Thoracic aorta (tissue), 2 donors: ENCODE measurements at regions not wholly inside any gene's neighbourhood (a gene's known extent, or its start where the extent isn't known, plus 50 kb on each side); places are given as distances from the start of the nearest gene placed in this dataset.

ENCODE experiments used
- ATAC-seq: fragments of 150-250 bp; one replicate; pipeline ENCODE4 v1.8.0; 2017; ENCODE audit warnings: low read depth; ENCODE audit not compliant: insufficient number of reproducible peaks, low FRiP score
- DNase-seq: peaks from one replicate; pipeline ENCODE4 v3.0.0-alpha.2; 2020; ENCODE audit warnings: low spot score
- H3K27ac ChIP-seq, 2 donors: fragments of 200-600 bp; sonication (generic); 1 replicate in 1 of 2; 2 replicates in 1 of 2; pipeline ENCODE4 v1.5.1; 2016; ENCODE audit warnings: mild to moderate bottlenecking in 2 of 2, moderate library complexity in 2 of 2
- H3K27me3 ChIP-seq: fragments of 200-600 bp; sonication (generic); replicated peaks from 2 replicates; pipeline ENCODE4 v1.6.0; 2016; ENCODE audit warnings: mild to moderate bottlenecking; ENCODE audit not compliant: insufficient read depth
- H3K36me3 ChIP-seq: fragments of 200-600 bp; sonication (generic); one replicate; pipeline ENCODE4 v1.5.1; 2016
- H3K4me1 ChIP-seq, 2 donors: fragments of 200-600 bp; sonication (generic); 1 replicate in 1 of 2; 2 replicates in 1 of 2; pipeline versions ENCODE4 v1.5.1 to v1.6.0; 2016; ENCODE audit warnings: low read depth in 2 of 2, mild to moderate bottlenecking in 1 of 2; ENCODE audit not compliant: control insufficient read depth in 1 of 2
- H3K4me3 ChIP-seq: fragments of 200-600 bp; sonication (generic); 2 replicates; pipeline ENCODE4 v1.5.1; 2016; ENCODE audit warnings: mild to moderate bottlenecking
- H3K9me3 ChIP-seq: fragments of 200-600 bp; sonication (generic); 2 replicates; pipeline ENCODE4 v1.5.1; 2016
- TF ChIP-seq, protein P1 (sequence below): fragments of 200-600 bp; sonication (generic); IDR thresholded peaks from one replicate; pipeline ENCODE4 v1.5.1; 2019; ENCODE audit warnings: antibody characterized with exemption

DNA sequence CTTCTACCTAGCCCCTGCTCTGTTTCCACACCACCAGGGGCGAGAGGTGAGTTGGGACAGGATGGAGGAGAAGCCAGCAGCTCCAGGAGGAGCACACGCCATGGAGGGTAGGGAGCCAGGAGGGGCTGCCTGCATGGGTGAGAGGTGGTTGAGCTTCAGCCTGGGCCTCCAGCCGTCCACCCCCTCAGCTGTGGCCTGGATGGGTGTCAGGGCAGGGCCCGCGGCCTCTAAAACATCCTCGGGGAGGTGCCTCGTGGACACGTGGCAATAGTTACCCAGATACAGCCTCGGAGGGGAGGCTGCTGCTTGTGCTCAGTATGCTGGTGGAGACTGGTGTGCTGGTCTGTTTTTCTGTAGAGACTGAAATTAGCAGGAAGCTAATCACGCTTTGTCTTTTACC, 104.7 kb upstream of the GSE1 start:
- no peak for DNase-seq
- no peaks in the 10 kb centered on the region for H3K27me3 ChIP-seq
- H3K27ac ChIP-seq = no peak overlapping the region
- no peak overlapping the region for H3K4me3 ChIP-seq
- H3K36me3 ChIP-seq = no peaks in the 10 kb centered on the region
- H3K9me3 ChIP-seq = no peaks in the 10 kb centered on the region
- TF ChIP-seq, protein P1, sequence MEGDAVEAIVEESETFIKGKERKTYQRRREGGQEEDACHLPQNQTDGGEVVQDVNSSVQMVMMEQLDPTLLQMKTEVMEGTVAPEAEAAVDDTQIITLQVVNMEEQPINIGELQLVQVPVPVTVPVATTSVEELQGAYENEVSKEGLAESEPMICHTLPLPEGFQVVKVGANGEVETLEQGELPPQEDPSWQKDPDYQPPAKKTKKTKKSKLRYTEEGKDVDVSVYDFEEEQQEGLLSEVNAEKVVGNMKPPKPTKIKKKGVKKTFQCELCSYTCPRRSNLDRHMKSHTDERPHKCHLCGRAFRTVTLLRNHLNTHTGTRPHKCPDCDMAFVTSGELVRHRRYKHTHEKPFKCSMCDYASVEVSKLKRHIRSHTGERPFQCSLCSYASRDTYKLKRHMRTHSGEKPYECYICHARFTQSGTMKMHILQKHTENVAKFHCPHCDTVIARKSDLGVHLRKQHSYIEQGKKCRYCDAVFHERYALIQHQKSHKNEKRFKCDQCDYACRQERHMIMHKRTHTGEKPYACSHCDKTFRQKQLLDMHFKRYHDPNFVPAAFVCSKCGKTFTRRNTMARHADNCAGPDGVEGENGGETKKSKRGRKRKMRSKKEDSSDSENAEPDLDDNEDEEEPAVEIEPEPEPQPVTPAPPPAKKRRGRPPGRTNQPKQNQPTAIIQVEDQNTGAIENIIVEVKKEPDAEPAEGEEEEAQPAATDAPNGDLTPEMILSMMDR = no peak
- H3K4me1 ChIP-seq = peaks cover under 1 to 6% of the 10 kb centered on the region in 2 donors
- ATAC-seq = no peak

DNA sequence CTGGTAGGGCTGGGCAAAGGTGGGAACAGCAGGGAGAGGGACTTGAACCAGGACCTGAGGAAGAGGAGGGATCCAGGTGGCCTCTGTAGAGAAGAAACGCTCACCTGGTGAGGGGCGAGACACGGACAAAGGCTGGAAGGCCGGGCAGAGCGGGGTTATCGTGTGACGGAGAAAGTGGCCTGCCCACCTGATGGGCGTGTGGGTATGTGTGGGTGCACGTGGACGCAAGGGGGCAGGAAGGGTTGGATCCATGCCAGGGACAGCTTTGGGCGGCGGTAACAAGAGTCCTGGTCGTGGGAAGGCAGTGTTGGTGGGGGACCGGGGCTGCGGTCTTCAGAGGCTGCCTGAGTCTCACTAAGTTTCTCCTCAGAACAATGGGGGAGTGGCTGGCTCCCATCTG, 104.1 kb upstream of the GSE1 start:
- Histone ChIP-seq H3K9me3 (no peaks in the 10 kb centered on the region), H3K27ac (no peak overlapping the region), H3K36me3 (no peaks in the 10 kb centered on the region), H3K4me1 (peaks cover 7 to 12% of the 10 kb centered on the region in 2 donors), H3K4me3 (no peak overlapping the region), H3K27me3 (no peaks in the 10 kb centered on the region)
- TF ChIP-seq, protein P1 = no peak
- ATAC-seq (no peak), DNase-seq (no peak)

DNA sequence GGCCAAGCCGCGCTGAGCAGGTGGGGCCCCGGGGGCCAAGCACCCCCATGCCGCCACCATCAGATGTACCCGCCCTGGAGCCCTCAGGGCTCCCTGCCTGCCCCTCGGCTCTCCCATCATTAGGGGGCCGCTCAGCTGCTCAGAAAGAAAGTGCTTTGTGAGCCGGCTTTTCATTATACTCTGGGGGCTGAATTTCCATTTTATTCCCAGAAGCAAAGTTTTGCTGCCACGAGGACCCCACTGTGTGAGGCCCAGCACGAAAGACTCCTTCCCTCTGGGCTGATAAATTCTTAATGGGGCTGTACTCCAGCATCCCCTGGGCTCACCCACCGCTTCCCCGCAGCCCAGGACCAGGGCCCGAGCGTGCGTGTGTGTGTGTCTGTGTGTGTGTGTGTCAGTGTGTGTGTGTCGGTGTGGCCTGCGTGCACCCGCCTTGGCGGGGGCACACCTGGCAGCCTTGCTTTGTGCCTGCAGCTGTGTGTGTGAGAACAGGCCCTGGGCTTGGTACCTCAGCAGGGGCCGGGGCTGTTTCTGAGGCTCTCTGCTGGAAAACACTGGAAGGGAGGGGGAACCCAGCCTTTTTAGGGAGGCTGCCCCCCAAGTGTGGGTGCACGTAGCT, 103.0 kb upstream of the GSE1 start:
- H3K36me3 ChIP-seq = no peaks in the 10 kb centered on the region
- H3K9me3 ChIP-seq = no peaks in the 10 kb centered on the region
- no peak overlapping the region for H3K27ac ChIP-seq
- H3K4me3 ChIP-seq = no peak overlapping the region
- no peak for ATAC-seq
- TF ChIP-seq, protein P1 = no peak
- no peak for DNase-seq
- no peaks in the 10 kb centered on the region for H3K27me3 ChIP-seq
- peaks cover 13 to 23% of the 10 kb centered on the region in 2 donors for H3K4me1 ChIP-seq

DNA sequence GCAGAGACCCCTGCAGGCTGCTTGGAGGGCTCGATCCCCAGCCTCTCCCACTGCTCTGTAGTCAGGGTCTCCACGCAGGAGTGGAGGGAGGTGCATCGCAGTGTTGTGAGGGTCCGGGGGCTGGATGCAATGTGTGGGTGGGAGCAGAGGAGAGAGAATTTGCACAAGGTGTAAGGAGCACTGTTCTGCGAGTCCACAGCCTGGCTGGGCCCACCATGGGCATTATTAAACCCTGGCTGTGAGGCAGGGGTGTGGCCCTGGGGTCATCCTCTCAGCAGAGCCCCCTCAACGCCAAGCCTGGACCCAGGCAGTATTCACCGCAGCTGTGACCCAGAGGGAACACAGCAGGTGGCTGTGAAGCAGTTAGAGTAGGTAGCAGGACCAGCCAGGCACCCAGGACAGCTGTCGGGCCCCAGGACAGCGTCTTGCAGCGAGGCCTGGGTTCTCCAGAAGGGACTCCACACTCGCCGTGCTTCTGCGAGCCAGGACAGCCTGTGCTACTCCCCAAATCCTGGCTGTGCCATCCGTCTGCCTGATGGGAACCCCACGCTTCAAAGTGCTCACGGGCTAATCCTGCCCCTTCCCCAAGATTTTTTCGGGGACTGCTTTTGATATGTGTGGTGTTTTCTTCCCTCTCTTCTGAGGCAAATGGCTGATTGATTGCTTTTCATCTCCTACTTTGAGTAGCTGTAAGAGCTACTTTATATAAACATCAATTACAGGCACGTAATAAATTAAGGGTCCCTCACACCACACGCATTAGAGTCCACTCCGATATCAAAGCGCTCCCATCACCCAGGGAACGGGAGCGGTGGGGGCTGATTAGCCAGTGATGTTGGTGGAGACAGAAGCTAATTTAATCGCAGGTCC, 100.9 kb upstream of the GSE1 start:
- Histone ChIP-seq H3K36me3 (no peaks in the 10 kb centered on the region), H3K9me3 (no peaks in the 10 kb centered on the region), H3K27me3 (no peaks in the 10 kb centered on the region), H3K4me1 (peaks cover 17 to 30% of the 10 kb centered on the region in 2 donors), H3K4me3 (no peak overlapping the region), H3K27ac (no peak overlapping the region)
- no peak for ATAC-seq
- TF ChIP-seq, protein P1 = no peak
- no peak for DNase-seq

DNA sequence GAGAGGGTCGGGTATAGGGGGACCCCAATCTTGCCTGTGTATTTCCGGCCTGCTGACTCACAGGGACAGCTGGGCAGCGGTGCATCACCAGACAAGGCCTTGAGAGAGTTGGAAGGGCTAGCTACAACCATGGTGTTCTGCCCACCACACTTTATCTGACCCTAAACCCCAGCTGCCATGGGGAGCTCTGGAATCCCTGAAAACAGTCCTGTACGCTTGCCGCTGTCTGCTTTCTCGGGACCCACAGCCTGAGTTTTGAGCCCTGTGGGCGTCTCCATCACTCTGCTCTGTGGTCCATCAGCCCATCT, 100.4 kb upstream of the GSE1 start:
- Histone ChIP-seq H3K4me3 (no peak overlapping the region), H3K27ac (no peak overlapping the region), H3K36me3 (no peaks in the 10 kb centered on the region), H3K27me3 (no peaks in the 10 kb centered on the region), H3K4me1 (peaks cover 17 to 30% of the 10 kb centered on the region in 2 donors), H3K9me3 (no peaks in the 10 kb centered on the region)
- DNase-seq (no peak), ATAC-seq (no peak)
- TF ChIP-seq, protein P1 = no peak
